Keratinocyte (primary cell): ENCODE measurements at regions not wholly inside any gene's neighbourhood (a gene's known extent, or its start where the extent isn't known, plus 50 kb on each side); places are given as distances from the start of the nearest gene placed in this dataset.

Experiments
- DNase-seq: peaks from one replicate; pipeline ENCODE4 v3.0.0-alpha.2; 2011; ENCODE audit warnings: low read depth, missing footprints, low spot score
- FAIRE-seq: peaks from 2 replicates; lab custom pipeline; 2011; peaks lifted over from hg19 to GRCh38; lab: Jason Lieb, UNC
- H2AFZ ChIP-seq: 2 replicates; pipeline ENCODE4 v1.6.0; 2012; ENCODE audit warnings: low read length, control low read depth, inconsistent platforms; ENCODE audit not compliant: control insufficient read depth
- H3K27ac ChIP-seq: 2 replicates; pipeline ENCODE4 v1.5.1; 2011; ENCODE audit warnings: low read length; ENCODE audit not compliant: control insufficient read depth, insufficient read depth
- H3K27me3 ChIP-seq: 3 replicates; pipeline ENCODE4 v1.6.0; 2011; ENCODE audit warnings: low read length; ENCODE audit not compliant: control insufficient read depth, insufficient read depth; ENCODE audit errors: extremely low read depth
- H3K36me3 ChIP-seq, 2 experiments: 2 replicates in 1 of 2; 3 replicates in 1 of 2; pipeline ENCODE4 v1.5.1; 2011; ENCODE audit warnings: low read length in 2 of 2, mild to moderate bottlenecking in 1 of 2; ENCODE audit not compliant: control insufficient read depth in 2 of 2, insufficient read depth in 2 of 2; ENCODE audit errors: extremely low read depth in 1 of 2
- H3K4me1 ChIP-seq: 3 replicates; pipeline ENCODE4 v1.5.1; 2011; ENCODE audit warnings: low read length; ENCODE audit not compliant: control insufficient read depth, insufficient read depth; ENCODE audit errors: extremely low read depth
- H3K4me2 ChIP-seq: 3 replicates; pipeline ENCODE4 v1.6.0; 2011; ENCODE audit warnings: low read depth, low read length; ENCODE audit not compliant: control insufficient read depth, insufficient read depth; ENCODE audit errors: extremely low read depth
- H3K4me3 ChIP-seq, 3 experiments: fragments of 200-600 bp in 1 of 3; sonication (generic) in 1 of 3; 2 replicates in 2 of 3; 3 replicates in 1 of 3; pipeline ENCODE4 v1.5.1; 2011 to 2016; ENCODE audit warnings: low read length in 3 of 3, mild to moderate bottlenecking in 3 of 3, control low read depth in 2 of 3, inconsistent platforms in 1 of 3, low read depth in 1 of 3, mixed read lengths in 1 of 3, mixed run types in 1 of 3, moderate library complexity in 1 of 3; ENCODE audit not compliant: control insufficient read depth in 2 of 3, insufficient read depth in 2 of 3; ENCODE audit errors: extremely low read depth in 1 of 3
- H3K79me2 ChIP-seq: 2 replicates; pipeline ENCODE4 v1.6.0; 2012; ENCODE audit warnings: low read length; ENCODE audit not compliant: control insufficient read depth, insufficient read depth
- H3K9ac ChIP-seq: 3 replicates; pipeline ENCODE4 v1.6.0; 2011; ENCODE audit warnings: low read length; ENCODE audit not compliant: control insufficient read depth, insufficient read depth; ENCODE audit errors: extremely low read depth
- H3K9me1 ChIP-seq: 3 replicates; pipeline ENCODE4 v1.6.0; 2011; ENCODE audit warnings: low read length; ENCODE audit not compliant: control insufficient read depth, insufficient read depth; ENCODE audit errors: extremely low read depth
- H3K9me3 ChIP-seq: 2 replicates; pipeline ENCODE4 v1.5.1; 2012; ENCODE audit warnings: low read depth, low read length; ENCODE audit not compliant: control insufficient read depth
- H4K20me1 ChIP-seq: 3 replicates; pipeline ENCODE4 v1.6.0; 2011; ENCODE audit warnings: low read length; ENCODE audit not compliant: control insufficient read depth, insufficient read depth; ENCODE audit errors: extremely low read depth
- EZH2 ChIP-seq: IDR thresholded peaks from one replicate; pipeline ENCODE4 v1.6.1; 2012; ENCODE audit warnings: inconsistent platforms, mild to moderate bottlenecking, low read length, moderate library complexity
- dilution Hi-C: fragments of 300-500 bp; cut with MboI; formaldehyde crosslinking; loops from one replicate; pipeline ENCODE4 v1.7.0; 2020; ENCODE audit warnings: low sequenced_read_pairs; ENCODE audit not compliant: extremely low pct_ligation_motif_present
- TF ChIP-seq, protein P1 (sequence below), 3 experiments: IDR thresholded peaks in 1 of 3; conservative IDR thresholded peaks in 1 of 3; optimal IDR thresholded peaks in 1 of 3; 2 replicates in 2 of 3; 3 replicates in 1 of 3; pipeline versions ENCODE3 to v1.5.1; 2011; ENCODE audit warnings: low read length in 3 of 3, mild to moderate bottlenecking in 3 of 3, moderate library complexity in 2 of 3, control low read depth in 1 of 3, inconsistent platforms in 1 of 3; ENCODE audit not compliant: insufficient read depth in 2 of 3; ENCODE audit errors: extremely low read depth in 1 of 3

DNA sequence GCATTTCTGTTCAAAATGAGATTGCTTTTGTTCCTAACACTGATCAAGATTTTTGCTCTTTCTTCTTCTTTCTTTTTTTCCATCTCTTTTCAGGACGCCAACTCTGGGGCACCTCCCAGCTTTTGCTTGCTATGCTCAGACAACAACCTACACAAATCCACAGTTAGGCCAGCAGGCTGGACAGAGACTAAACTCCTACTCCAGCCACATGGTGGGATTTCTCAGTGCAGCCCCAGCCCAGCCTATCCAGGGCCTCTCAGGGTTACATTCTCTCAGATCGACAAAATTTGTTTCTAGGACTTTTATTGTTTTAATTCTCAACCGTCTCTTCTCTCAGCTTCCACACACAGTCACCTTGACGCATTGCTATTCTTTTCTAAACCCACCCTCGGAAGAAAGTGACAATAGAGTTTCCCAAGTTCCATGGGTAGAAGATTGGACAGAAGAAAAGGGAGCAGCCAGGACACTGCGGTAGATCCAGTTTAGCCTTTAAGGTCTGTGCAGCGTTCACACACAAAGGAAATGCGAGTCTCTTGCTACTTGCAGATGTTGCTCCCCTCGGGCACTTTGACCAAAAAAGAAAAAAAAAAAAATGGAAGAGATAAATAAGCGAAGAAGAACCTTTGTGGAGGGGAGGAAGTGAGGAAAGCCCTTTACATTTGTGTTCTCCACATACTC is 588.6 kb upstream of the GRAMD2B start:
- no peaks in the 10 kb centered on the region for H3K4me1 ChIP-seq
- H3K27me3 ChIP-seq: no peaks in the 10 kb centered on the region
- dilution Hi-C loops: no loop called here
- H2AFZ ChIP-seq: no peak overlapping the region
- no peak overlapping the region for H3K4me2 ChIP-seq
- FAIRE-seq (no peak), DNase-seq (no peak)
- TF ChIP-seq EZH2: no peak
- TF ChIP-seq, protein P1, sequence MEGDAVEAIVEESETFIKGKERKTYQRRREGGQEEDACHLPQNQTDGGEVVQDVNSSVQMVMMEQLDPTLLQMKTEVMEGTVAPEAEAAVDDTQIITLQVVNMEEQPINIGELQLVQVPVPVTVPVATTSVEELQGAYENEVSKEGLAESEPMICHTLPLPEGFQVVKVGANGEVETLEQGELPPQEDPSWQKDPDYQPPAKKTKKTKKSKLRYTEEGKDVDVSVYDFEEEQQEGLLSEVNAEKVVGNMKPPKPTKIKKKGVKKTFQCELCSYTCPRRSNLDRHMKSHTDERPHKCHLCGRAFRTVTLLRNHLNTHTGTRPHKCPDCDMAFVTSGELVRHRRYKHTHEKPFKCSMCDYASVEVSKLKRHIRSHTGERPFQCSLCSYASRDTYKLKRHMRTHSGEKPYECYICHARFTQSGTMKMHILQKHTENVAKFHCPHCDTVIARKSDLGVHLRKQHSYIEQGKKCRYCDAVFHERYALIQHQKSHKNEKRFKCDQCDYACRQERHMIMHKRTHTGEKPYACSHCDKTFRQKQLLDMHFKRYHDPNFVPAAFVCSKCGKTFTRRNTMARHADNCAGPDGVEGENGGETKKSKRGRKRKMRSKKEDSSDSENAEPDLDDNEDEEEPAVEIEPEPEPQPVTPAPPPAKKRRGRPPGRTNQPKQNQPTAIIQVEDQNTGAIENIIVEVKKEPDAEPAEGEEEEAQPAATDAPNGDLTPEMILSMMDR (optimal IDR thresholded peaks at IDR 0.05 in 1 of 3, IDR thresholded peaks at IDR 0.05 in 1 of 3, conservative IDR thresholded peaks at IDR 0.05 in 1 of 3; ENCODE audit: extremely low read depth in 1 of 3, insufficient read depth in 2 of 3, low read length in 3 of 3): no peak
- H3K27ac ChIP-seq: no peak overlapping the region
- no peaks in the 10 kb centered on the region for H3K9me3 ChIP-seq
- H3K4me3 ChIP-seq: no peak overlapping the region
- H3K79me2 ChIP-seq: no peaks in the 10 kb centered on the region
- H3K9me1 ChIP-seq: no peaks in the 10 kb centered on the region
- no peak overlapping the region for H3K9ac ChIP-seq
- no peaks in the 10 kb centered on the region for H3K36me3 ChIP-seq
- no peaks in the 10 kb centered on the region for H4K20me1 ChIP-seq

DNA sequence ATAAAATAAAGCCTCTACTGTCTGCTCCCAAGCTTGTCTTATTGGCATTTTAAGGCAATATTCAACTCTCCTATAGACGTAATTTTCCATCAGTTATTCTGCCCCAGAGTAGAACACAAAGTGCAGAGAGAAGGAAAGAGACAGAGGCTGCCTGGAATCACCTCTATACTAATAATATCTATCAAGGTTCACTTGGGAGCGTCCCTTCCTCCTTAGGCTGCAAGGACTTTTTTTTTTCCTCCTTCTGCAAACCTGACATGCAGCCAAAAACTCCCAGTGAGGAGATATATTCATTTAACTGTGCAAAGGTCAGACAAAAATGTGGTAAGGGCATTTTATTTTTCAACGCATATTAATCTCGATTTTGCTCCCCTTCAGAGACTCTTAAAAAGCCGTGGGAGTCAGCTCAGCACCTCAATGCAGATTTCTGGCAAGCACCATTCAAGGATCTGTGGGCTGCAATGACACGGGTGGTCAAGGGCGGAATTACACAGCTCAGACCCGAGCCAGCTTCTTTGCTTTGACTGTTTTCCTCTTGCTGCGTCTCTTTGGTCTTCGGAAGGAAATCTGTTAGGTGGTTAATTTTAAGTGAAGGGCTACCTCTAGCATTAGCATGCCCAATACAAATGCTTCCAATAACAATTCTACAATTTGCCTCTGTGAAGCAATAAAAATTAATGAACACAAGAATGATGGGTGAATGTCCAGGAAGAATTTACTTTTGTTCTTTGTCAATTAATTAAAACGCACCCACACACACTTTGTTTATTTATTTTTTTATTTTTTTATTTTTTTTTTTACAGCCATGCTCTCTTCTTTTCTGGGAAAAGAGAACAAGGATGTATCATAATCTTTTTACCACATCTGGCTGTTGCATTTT is 587.7 kb upstream of the GRAMD2B start:
- Histone ChIP-seq H3K9me3 (no peaks in the 10 kb centered on the region), H3K4me1 (no peaks in the 10 kb centered on the region), H3K4me3 (no peak overlapping the region), H3K27ac (no peak overlapping the region), H3K36me3 (no peaks in the 10 kb centered on the region), H3K4me2 (no peak overlapping the region), H3K9ac (no peak overlapping the region), H2AFZ (no peak overlapping the region), H4K20me1 (no peaks in the 10 kb centered on the region), H3K27me3 (no peaks in the 10 kb centered on the region), H3K79me2 (no peaks in the 10 kb centered on the region), H3K9me1 (no peaks in the 10 kb centered on the region)
- DNase-seq (no peak), FAIRE-seq (no peak)
- dilution Hi-C loops: no loop called here
- TF ChIP-seq, protein P1 (optimal IDR thresholded peaks at IDR 0.05 in 1 of 3, IDR thresholded peaks at IDR 0.05 in 1 of 3, conservative IDR thresholded peaks at IDR 0.05 in 1 of 3; ENCODE audit: extremely low read depth in 1 of 3, insufficient read depth in 2 of 3, low read length in 3 of 3): peak; percentile 18 to 27 (median 21)
- TF ChIP-seq EZH2: no peak
